Activated CD4-positive, alpha-beta T cell treated with anti-CD3 and anti-CD28 coated beads, Interleukin-10, Interleukin-2, amounts not matched to agents 100 ng/mL and 50 ng/mL, durations not matched to agents 16 hours and 8 hours (primary cell): ENCODE measurements at regions not wholly inside any gene's neighbourhood (a gene's known extent, or its start where the extent isn't known, plus 50 kb on each side); places are given as distances from the start of the nearest gene placed in this dataset.
"Not testable (repeated sequence)": the region's sequence is repeated elsewhere in the genome, so short reads cannot be mapped to it uniquely, and the experiment has no call there.

Source experiments
- DNase-seq: peaks from one replicate; pipeline ENCODE4 v3.0.0-alpha.2; 2020

DNA sequence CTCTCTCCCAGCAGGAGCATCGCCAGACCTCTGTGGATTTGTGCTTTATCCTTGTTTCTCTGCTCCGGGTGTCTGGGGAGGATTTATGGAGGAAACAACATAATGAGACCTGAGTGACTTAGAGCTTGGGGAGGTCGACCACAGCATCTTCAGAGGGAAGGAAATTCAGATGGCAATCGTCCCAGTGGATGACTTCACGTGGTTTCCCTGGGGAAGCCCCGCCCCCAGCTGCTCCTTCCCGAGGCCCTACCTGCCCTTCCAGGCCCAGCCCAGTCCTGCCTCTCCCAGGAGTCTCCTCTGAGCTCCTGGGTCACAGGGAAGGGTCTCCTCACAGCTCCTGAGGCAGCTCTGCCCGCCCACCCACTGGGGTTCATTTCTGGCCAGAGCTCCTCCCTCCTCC lies 430.3 kb upstream of the SULF2 start:
- no peak for DNase-seq

DNA sequence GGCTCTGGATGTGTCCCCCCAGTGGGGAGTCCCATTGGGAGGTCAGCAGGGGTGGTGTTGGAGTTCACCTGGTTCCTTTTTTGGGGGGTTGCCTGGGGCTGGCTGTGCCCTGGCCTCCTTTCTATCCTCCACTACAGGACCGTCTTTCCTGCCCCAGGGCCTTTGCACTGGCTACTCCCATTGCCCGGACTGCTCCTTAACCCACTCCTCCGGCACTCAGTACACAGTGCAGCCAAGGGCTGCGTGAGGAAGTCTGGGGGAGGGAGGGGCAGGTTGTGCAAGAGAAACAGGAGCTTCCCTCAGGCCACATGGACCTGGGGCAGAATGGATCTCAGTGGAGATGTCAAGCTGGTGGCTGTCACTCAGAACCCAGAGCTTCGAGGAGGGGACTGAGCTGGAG lies 429.3 kb upstream of the SULF2 start:
- DNase-seq = no peak

DNA sequence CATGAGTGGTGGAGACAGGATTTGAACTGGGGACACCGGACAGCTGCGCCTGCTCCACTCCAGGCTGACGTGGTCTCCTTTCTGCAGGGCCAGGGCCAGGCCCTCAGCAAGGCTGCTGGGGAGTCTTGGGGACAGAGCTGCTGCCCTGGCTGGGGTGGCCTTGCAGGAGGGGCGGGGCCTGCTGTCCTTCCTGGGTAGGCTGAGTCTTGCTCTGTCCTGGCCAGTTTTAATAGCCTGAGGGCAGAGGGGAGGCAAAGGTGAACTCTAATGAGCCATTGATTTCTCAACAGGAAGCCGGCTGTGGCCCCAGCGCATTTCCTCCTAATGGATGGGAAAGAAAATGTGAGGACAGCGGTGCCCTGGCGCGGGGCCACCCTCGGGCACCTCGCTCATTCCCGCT lies 428.4 kb upstream of the SULF2 start:
- not testable (repeated sequence) for DNase-seq

DNA sequence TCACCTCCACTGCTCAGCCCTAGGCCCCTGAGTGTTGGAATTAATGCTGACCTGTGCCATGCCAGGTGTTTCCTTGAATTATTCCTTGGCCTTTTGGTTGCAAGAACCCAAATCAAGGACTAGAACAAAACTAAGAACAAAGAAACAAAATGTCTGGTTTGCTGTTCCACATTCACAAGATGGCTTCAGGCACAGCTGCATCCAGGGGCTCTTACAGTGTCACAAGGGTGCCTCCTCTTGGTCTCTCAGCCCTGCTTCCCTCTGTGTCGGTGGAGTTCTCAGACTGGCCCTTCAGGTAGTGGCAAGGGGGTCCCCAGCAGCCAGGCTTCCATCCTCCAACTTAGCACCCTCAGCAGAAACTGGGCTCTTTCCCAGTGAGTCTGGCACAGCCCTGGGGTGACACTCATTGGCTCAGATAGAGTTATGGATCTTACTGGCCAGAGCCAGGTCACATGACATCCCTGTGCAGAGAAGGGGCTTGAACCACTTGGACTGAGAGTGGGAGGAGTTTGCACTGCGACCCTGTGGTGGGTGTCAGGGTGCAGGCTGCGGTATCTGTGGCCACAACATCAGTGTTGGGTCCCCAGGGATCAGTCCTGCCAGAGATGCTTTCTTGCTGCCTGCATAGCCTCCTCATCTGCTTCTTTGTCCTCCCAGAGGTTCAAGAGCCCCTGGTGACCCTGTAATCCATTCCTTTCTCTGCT lies 427.7 kb upstream of the SULF2 start:
- DNase-seq = no peak

DNA sequence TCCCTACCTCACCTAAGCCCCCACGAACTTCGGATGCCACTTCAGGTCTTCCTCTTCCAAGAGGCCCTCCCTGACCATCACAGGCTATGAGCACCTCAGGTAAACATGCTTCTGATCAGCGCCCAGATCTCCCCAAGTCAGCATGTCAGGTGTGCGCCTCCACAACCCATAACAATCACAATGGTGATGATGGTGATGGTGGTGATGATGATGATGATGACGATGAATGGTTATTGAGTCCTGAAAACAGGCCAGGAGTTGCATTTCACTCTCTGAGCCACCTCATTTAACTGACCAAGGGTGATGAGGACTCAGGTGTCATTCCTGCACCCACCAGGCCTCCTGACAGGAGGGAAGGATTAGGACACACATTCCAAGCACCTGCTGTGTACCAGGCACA lies 426.6 kb upstream of the SULF2 start:
- DNase-seq = no peak

DNA sequence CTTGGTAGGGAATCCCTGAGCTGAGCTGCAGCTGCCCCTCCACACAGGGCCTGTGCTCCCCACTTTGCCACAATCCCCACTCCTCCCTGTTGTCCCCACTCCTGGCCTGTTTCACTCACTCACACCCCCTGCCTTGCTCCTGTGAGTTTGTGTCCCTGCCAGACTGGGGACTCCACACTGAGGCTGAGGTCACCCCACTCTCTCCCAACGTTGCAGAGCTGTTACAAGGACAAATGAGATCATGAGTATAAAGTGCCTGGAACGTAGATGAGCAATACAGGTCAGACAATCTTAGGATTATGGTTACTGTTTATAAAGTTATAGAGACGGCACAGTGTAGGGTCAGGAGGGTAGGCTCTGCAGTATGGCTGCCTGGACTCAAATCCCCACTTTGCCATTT lies 426.0 kb upstream of the SULF2 start:
- DNase-seq = no peak

DNA sequence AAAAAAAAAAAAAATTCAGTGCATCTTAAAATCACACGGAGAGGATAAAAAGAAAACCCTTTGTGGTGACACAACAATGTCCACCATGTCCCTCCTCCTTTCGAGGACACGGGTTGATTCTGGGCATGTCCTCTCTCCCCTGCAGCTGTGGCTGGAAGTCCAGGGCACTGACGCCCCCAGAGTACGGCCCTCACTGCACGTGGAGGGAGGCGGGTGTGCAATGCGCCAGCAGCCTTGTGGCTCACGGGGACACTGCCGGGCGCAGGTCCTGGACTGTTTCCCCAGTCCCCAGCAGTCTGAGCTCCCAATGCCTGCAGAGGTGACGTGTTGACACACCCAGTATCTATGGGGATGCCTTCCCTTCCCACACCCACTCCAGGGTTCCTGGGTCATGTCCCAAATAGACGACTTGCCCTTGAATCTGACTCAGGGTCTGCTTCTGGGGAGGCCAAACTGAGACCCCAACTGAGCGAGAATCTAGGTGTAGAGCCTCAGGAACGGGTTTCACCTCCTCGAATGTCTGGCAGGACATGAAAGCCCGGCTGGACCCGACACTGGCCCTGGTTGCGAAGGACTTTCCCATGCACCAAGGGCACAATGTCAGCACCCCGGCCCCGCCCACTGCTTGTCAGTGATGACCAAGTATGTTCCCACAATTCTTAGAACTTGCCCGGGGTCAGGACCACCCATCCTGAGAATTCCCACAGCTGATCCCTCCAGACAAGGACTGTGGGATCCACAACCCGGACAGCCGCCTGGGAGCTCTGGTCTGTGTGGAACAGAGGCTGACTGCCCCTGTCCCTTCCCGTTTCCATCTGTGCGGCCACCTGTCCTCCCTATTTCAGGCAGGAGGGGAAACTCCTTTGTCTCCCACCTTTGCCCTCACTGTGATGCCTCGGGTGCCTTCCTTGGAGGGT lies 425.1 kb upstream of the SULF2 start:
- DNase-seq = no peak

DNA sequence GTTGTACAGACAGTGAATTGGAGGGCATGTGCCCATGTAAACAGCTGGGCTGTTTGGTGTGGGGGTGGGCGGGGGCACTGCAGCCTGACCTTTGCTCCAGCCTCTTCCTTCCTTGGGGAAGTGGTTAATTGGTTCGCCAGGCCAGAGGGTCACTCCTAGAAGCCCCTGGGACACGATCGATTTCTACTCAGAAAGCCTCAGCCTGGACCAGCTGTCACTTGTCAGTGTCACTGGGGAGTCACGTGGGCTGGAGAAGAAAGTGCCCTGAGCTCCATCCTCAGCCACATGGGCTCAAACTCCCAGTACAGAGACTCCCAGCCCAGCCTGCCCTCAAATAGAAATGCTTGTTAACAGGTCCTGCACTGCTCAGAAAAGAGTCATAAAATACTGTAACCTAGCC lies 423.8 kb upstream of the SULF2 start:
- DNase-seq = no peak

DNA sequence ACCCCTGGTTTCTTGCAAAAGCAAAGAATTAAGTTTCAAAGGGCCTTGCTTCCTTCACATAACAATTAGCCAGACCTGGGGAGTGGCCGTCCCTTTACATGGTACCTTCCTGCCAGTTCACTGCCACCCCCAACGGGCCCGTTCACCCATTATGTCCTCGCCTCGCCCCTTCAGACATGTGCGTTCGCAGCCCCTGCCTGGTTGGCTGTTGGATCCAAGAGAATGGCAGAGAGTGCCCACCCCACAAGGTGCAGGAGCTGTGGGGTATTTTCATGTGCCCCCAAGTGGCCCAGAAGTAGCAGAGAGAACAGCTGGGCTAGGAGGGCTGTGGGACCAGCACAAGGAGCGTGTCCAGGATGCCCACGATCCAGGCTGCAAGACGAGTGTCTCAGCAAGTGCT lies 422.9 kb upstream of the SULF2 start:
- no peak for DNase-seq

DNA sequence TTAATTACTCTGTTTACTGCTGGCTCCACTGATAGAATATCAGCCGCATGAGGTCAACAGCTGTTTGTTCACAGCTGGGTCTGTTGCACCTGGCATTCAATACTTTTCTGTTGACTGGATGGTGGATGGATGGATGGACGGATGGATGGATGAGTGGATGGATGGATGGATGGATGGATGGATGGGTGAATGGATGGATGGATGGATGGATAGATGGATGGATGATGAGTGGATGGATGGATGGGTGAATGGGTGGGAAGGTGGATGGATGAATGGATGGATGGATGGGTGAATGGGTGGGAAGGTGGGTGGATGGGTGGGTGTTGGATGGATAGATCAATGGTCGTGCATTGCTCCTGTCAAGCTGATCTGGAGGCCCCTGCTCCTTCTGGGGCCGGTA lies 422.2 kb upstream of the SULF2 start:
- no peak for DNase-seq

DNA sequence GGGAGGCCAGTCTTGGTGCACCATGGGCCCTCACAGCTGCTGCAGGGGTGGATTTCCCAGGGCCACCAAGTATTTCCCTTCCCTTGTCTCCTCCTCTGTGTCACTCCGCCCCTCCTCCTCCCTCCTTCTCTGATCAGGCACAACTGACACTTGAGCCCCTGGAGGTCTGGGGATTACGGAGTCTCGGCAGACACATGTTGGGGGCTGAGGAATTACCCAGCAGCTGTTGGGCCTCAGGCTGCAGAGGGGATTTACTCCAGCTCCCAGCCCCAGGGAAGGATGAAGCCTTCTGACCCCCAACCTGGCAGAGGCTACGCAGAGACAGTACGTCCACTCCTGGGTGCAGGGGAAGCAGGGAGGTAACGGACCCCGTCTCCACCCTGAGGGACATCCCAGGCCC lies 420.5 kb upstream of the SULF2 start:
- DNase-seq = no peak

DNA sequence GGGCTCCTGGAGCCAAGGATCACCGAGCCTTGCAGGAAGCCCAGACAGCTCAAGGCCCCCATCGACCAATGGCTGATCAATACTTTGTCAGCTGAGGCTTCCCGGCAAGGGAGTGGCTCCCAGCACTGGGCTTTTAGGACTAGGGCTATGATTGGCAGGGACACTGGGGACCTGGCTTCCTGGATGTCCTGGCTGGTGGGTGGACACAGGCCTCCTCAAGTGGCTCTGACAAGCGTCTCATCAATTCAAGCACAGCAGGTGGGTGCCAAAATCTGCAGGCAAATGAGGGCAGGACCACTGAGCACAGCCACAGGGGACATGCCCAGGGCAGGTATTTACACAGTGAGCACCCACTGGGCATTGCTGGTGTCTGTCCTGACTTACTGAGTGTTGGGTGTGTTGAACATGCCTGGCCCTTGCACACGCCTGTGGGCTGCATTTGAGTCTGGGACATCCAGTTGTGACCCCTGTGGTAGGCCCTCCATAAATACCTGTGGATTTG lies 420.1 kb upstream of the SULF2 start:
- no peak for DNase-seq

DNA sequence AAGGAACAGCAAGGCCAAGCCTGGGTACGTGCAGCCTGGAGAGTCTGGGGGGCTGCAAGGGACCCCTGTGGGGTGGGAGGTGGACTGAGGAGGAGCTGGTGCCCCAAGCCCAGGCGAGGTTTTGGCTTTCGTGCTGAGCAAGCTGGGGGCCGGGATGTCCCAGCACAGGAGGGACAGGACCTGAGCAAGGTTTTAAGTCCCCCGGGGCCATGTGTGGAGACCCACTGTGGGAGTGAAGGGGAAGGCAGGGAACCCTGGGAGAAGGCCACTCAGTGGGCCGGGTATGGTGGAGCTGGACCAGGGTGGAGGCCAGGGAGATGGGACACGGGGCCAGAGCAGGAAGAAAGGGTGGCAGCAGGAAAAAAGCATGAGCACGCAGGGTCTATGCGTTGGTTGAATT lies 419.2 kb upstream of the SULF2 start:
- DNase-seq = no peak

DNA sequence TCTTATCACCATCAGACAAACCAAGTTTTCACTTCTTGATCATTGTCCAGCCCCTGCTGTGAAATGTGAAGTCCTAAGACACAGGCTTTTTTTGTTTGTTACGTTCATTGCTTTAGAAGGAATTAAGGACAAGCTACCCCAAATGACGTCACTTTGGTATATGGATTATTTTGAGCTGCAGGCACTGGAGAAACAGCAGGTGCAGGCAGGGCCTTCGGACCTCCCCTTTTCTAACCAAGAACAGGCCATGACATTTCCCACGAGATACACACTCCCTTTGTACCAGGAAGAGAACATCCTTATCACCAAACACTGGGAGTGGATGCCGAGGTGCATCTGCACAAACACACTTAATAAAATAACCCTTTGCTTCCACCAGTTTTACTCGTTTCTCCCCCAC lies 418.0 kb upstream of the SULF2 start:
- no peak for DNase-seq

DNA sequence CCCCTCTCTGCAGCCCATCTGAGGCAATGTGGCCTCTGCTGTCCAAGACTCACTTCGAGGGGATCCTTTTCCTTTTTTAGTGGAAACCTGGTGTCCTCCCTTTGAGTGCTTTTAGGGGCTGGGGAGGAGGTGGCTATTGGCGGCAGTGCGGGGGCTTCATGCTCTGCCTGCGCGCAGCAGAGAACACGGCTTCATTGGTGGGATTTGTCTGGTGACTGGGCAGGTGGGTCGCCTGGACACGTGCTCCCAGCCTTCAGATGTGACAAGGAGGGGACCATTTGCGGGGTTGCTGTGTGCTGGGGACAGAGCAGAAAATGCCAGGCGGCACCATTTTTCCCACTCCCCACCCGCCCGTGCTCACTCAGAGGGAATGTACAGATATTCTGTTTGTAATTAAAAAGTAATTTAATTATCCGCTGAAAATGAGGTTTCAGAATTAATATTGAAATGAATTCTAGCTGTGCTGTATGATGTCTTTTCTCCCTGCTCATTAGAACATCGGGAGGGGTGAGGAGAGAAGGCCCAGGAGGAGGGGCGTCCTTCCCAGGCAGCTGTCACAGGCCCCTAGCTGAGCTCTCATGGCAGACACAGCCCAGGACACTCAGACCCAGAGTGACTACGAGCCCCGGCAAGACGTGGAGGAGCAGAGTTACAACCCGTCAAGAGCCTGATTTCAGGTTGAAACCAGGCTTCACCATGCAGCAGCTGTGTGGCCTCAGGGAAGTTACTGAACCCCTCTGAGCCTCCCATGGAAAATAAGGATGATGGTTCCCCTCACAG lies 417.2 kb upstream of the SULF2 start:
- DNase-seq = no peak

DNA sequence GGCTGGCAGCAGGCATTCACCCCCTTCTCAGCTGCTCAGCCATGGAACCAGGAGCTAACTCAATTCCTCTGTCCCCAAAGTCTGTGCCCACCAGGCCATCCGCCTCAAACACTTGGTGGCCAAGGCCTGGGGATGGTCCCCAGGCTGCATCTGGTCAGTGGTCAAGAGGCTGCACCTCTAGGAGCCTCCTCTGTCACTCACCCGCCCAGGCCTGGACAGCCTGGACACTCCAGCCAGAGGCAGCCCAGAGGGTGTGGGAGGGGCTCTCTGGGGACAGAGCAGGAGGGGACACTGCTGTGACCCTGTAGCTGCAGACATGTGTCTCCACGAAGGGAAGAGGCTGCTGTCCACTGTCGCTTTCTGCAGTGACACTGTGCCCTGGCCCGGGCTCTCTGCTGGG lies 416.6 kb upstream of the SULF2 start:
- DNase-seq = no peak

DNA sequence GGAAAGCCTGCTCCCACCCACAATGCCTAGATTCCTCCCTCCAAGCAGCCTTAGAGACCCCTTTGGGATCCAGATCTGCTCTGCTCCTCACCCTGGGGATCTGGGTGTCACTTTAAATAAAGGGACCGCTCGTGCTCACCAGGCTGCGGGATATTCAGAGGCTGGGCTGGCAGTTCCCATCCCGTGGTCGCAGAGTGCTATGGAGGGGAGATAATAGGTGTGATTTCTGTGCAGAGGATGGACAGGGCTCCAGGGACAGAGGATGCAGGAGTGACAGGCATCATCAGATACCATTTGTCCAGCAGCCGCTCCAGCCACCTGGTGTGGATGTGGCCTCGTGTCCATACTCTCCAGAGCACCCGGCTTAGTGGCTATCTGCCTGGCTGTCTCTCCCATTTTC lies 415.9 kb upstream of the SULF2 start:
- no peak for DNase-seq

DNA sequence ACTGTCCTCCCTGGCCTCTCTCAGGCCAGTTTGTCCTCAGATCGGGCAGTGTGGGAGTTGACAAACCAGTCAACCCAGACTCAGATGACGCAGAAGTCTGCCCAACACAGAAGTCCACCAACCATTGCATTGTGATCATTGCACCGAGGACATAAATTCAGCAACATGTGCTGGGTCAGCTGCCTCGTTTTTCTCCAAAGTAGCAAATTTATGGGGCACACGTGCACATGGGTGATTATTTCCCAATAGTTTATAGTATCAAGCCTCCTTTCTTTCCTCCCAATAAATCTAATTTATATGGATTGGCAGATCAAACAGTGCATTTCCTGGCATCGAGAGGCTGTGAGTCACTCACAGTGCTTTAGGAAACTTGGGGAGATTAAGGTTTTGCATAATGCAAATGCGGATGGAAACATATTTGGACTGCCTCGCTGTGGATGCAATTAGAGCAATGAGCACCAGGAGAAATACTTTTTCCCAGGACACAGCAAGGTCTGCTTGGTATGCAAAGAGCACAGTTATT lies 413.7 kb upstream of the SULF2 start:
- no peak for DNase-seq

DNA sequence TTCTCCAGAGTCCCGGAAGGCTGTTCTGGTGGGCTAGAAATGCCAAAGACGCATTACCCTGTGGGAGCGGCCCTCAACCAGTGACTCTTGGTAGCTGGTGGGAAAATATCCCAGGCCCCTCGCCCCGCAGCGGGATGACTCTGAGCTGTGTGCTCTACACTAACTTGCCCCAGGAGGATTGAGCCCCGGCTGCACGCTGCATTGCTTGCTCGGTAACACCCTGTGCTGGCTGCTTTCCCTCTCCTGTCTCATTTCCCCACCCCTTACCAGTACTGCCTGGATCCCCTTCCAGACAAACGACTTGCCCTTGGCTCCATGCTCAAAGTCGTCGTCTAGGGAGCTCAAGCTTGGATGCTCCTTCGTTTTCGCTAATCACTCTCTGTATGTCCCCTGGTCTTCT lies 411.8 kb upstream of the SULF2 start:
- no peak for DNase-seq

DNA sequence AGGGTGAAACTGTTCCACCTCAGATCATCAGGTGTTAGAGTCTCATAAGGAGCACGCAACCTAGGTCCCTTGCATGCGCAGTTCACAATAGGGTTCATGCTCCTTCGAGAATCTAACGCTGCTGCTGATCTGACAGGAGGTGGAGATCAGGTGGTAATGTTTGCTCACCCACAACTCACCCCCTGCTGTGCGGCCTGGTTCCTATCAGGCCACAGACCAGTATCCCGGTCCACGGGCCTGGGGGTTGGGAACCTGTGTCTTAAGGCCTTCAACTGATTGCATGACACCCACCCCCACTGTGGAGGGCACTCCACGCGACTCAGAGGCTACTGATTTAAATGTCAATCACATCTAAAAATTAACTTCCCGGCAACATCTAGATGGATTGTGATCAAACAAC lies 411.2 kb upstream of the SULF2 start:
- no peak for DNase-seq

DNA sequence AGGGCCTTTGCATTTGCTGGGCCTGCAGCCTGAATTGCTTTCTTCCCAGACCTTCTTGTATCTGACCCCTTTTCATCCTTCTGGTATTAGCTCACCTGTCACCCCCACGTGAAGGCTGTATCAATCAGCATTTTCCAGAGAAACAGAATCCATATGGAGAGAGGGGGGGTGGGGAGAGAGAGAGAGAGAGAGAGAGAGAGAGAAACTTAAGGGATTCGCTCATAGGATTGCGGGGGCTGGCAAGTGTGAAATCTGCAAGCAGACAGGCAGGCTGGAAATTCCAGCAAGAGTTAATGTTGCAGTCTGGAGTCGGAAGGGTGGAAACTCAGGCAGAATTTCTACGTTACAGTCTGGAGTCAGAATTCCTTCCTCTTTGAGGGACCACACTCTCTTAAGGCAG lies 410.7 kb upstream of the SULF2 start:
- DNase-seq = no peak

DNA sequence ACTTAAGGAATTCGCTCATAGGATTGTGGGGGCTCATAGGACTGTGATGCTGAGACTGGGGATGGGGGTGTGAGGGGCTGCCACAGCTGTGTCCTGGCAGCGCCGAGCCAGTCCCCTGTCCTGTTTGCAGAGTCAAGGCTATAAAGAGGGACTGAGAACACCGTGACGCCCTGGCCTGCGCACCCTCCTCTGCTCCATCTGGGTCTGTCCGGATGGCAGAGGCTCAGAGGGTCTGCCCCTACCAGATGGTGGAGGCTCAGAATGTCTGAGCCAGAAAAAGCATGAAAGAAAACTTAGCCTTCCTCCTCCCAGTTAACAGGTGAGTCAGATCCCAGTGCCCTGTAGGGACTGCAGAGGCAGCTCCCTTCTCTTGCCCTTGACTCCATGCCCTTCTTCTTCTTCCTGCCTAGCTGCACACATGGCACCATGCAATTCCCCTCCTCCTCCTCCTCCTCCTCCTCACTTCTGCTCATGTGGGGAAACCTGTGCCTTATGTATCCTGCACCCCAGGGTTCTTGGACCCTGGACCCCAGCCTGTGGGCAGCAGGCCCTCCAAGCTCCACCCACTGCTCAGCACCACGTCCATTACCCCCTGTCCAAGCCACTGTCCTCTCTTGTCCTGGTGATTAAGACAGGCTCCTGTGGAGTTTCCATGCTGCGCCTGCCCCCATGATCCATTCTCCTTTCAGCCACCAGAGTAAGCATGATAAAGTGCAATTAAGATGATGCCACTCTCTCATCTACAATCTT lies 410.0 kb upstream of the SULF2 start:
- DNase-seq = no peak

DNA sequence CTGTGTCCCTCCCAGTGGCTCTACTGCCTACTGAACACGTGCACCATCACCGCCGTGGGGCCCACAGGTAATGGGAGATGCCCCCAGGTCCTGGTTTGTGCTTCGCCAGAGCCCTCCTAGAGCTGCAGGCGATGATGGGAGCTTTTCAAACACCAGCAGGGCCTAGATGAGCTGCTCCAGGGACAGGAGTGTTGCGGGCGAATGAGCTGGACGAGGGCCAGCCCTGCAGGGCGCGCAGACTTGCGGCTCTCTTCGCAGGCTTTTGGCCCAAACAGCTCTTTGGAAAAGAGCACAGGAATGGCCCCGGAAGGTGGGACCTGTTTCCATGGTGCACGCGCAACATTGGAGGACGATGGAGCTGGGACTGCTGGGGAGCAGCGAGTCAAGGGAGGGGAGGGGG lies 409.3 kb upstream of the SULF2 start:
- no peak for DNase-seq
